ENCODE measurements at regions not wholly inside any gene's neighbourhood (a gene's known extent, or its start where the extent isn't known, plus 50 kb on each side); places are given as distances from the start of the nearest gene placed in this dataset.

DNA sequence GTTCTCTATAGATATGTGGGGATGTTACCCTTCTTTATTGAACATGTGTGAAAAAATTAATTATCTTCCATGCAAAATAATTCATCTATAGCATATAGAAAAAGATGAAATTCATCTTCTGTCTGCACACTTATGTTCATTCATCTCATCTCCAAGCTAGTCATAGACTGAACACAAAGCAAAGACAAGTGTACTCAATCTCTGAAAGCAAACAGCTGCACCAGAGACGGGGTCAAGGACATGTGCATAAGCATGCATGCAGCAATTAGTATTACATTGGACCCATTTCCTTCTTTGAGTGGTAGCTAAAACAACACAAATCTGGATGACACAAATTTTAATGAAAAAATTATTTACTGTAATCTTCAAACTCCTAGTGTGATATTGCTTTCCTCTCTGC is 547.0 kb upstream of the COX7C start:
- no peak for DNase-seq (ENCODE audit: low spot score in 2 of 2)
- H3K4me3 ChIP-seq, result no peak overlapping the region
- in situ Hi-C loops (cut with MboI; ENCODE audit: low sequenced_read_pairs), result no loop called here
- no peaks in the 10 kb centered on the region for H3K27me3 ChIP-seq (ENCODE audit: low read depth)
- H3K4me1 ChIP-seq, result no peaks in the 10 kb centered on the region
- no peaks in the 10 kb centered on the region for H3K36me3 ChIP-seq (replicated peaks)
- H3K9me3 ChIP-seq, result no peaks in the 10 kb centered on the region

DNA sequence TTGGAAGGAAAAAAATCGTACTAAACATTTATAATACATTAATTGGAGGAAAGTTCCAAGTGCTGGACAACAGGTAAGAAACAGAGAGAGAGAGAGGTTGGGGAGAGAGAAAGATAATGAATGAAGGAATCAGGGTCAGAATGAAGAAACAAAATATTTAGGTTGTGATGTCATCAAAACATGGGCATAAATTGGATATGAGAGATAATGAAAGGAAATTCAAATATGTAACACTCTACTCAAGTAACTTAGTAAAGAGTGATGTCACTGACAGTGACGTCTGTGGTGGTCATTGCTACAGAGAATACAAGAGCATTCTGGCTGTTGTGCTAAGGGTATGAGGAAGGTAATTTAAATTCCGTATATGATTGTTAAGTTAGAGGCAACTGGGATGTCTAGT is 543.4 kb upstream of the COX7C start:
- in situ Hi-C loops (cut with MboI; ENCODE audit: low sequenced_read_pairs), result no loop called here
- Histone ChIP-seq H3K4me3 (no peak overlapping the region), H3K4me1 (no peaks in the 10 kb centered on the region), H3K9me3 (no peaks in the 10 kb centered on the region), H3K27me3 (ENCODE audit: low read depth) (no peaks in the 10 kb centered on the region), H3K36me3 (replicated peaks) (no peaks in the 10 kb centered on the region)
- DNase-seq (ENCODE audit: low spot score in 2 of 2), result no peak

DNA sequence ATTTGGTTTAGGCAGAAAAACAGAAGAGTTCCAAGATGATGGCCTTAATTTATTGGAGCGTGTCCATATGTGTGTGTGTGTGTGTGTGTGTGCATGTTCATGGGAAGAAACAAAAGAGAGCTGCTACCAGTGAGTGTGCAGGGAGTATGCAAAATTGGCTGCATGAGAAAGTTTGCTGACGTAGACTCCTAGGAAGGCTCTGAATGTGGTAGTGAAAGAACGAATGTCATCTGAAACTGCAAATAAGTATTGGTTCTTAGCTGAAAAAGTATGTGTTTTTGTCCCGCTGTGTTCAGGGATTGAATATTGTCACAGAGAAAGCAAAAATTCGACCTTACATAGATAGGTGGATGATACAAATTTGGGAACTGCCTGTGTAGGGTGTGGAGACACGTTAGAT is 542.6 kb upstream of the COX7C start:
- H3K4me3 ChIP-seq, result no peak overlapping the region
- no peaks in the 10 kb centered on the region for H3K36me3 ChIP-seq (replicated peaks)
- DNase-seq (ENCODE audit: low spot score in 2 of 2), result no peak
- H3K9me3 ChIP-seq, result no peaks in the 10 kb centered on the region
- in situ Hi-C loops (cut with MboI; ENCODE audit: low sequenced_read_pairs), result no loop called here
- H3K27me3 ChIP-seq (ENCODE audit: low read depth), result no peaks in the 10 kb centered on the region
- H3K4me1 ChIP-seq, result no peaks in the 10 kb centered on the region

DNA sequence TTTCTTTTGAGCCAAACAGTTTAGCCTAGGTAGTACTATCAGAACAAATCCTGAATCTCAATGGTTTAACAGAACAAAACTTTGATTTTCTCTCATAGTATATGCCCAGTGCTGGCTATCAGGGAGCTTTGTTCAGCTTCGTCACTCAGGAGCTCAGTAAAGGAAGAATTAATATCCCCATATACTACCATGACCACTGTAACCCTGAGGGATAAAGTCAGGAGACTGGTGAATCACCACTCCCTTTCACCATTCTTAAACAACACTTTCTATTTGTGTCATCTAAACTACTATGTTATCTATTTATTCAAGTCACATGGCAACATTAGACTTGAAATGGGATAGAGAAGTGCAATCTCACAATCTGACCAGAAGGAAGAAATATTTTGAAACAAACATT is 522.6 kb upstream of the COX7C start:
- in situ Hi-C loops (cut with MboI; ENCODE audit: low sequenced_read_pairs), result no loop called here
- H3K27me3 ChIP-seq (ENCODE audit: low read depth), result no peaks in the 10 kb centered on the region
- no peaks in the 10 kb centered on the region for H3K4me1 ChIP-seq
- no peak for DNase-seq (ENCODE audit: low spot score in 2 of 2)
- no peak overlapping the region for H3K4me3 ChIP-seq
- no peaks in the 10 kb centered on the region for H3K36me3 ChIP-seq (replicated peaks)
- no peaks in the 10 kb centered on the region for H3K9me3 ChIP-seq

DNA sequence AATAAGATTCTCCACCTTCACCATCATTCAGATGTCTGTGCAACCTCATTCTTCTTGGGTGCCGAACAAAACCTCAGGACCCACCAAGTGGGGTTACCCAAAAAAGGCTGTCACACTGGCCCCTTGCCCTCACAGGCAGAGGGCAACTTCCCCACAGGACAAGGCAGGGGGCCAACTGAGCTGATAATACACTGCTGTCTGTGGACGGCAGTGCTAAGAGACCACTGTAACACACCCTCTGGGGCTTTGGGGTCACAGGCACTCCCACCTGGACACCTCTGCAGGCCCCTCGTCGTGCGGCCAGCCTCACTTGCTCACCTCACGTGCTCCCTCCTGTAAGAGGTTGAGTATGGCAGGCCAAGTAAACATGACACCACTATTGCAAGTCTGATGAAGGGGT is 515.8 kb upstream of the COX7C start:
- no peaks in the 10 kb centered on the region for H3K27me3 ChIP-seq (ENCODE audit: low read depth)
- H3K9me3 ChIP-seq, result no peaks in the 10 kb centered on the region
- no peaks in the 10 kb centered on the region for H3K4me1 ChIP-seq
- DNase-seq (ENCODE audit: low spot score in 2 of 2), result no peak
- in situ Hi-C loops (cut with MboI; ENCODE audit: low sequenced_read_pairs), result no loop called here
- H3K4me3 ChIP-seq, result no peak overlapping the region
- H3K36me3 ChIP-seq (replicated peaks), result no peaks in the 10 kb centered on the region

GRCh38 chr5:86108825-86109224 is 508.9 kb upstream of the COX7C start:
- Histone ChIP-seq H3K27me3 (ENCODE audit: low read depth) (no peaks in the 10 kb centered on the region), H3K4me3 (no peak overlapping the region), H3K4me1 (no peaks in the 10 kb centered on the region), H3K36me3 (replicated peaks) (no peaks in the 10 kb centered on the region), H3K9me3 (no peaks in the 10 kb centered on the region)
- no peak for DNase-seq (ENCODE audit: low spot score in 2 of 2)
- in situ Hi-C loops (cut with MboI; ENCODE audit: low sequenced_read_pairs), result no loop called here

DNA sequence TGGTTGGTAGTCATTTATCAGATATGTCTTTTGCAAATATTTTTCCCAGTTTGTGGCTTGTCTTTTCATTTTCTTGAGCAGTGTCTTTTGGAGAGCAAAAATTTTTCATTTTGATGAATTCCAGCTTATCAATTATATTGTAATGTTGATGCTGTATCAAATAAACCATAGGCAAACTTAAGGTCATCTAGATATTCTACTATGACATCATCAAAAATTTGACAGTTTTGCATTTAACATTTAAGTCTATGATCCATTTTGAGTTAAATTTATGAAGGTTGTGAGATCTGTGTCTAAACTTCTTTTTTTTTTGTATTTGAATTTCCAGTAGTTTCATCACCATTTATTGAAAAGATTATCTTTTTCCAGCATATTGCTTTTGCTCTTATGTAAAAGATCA is 505.5 kb upstream of the COX7C start:
- Histone ChIP-seq H3K27me3 (ENCODE audit: low read depth) (no peaks in the 10 kb centered on the region), H3K4me1 (no peaks in the 10 kb centered on the region), H3K9me3 (no peaks in the 10 kb centered on the region), H3K4me3 (no peak overlapping the region), H3K36me3 (replicated peaks) (no peaks in the 10 kb centered on the region)
- in situ Hi-C loops (cut with MboI; ENCODE audit: low sequenced_read_pairs), result no loop called here
- no peak for DNase-seq (ENCODE audit: low spot score in 2 of 2)

DNA sequence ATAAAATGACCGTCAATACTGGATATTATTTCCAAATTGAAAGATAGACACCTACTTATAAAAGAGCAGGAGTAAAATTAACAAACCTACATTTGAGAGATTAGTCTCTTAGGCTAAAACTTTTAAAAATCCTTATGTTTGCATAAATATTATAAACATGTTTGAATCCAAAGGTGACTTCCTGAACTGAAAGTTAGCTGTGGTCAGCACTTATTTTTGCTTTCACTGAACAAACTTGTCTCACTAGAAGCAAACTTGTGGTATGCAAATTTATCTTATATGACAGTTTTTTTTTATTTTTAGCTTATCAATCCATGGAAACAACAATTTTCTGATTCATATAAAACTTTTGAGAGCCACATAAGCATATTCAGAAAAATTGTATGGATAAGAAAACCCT is 502.6 kb upstream of the COX7C start:
- H3K4me3 ChIP-seq, result no peak overlapping the region
- H3K9me3 ChIP-seq, result no peaks in the 10 kb centered on the region
- in situ Hi-C loops (cut with MboI; ENCODE audit: low sequenced_read_pairs), result no loop called here
- no peaks in the 10 kb centered on the region for H3K4me1 ChIP-seq
- no peak for DNase-seq (ENCODE audit: low spot score in 2 of 2)
- no peaks in the 10 kb centered on the region for H3K36me3 ChIP-seq (replicated peaks)
- no peaks in the 10 kb centered on the region for H3K27me3 ChIP-seq (ENCODE audit: low read depth)

GRCh38 chr5:86118542-86118941 is 499.2 kb upstream of the COX7C start:
- H3K9me3 ChIP-seq, result no peaks in the 10 kb centered on the region
- H3K27me3 ChIP-seq (ENCODE audit: low read depth), result no peaks in the 10 kb centered on the region
- H3K4me1 ChIP-seq, result no peaks in the 10 kb centered on the region
- in situ Hi-C loops (cut with MboI; ENCODE audit: low sequenced_read_pairs), result no loop called here
- no peak for DNase-seq (ENCODE audit: low spot score in 2 of 2)
- no peaks in the 10 kb centered on the region for H3K36me3 ChIP-seq (replicated peaks)
- H3K4me3 ChIP-seq, result no peak overlapping the region

- no peaks in the 10 kb centered on the region for H3K36me3 ChIP-seq (replicated peaks)
- H3K4me1 ChIP-seq, result no peaks in the 10 kb centered on the region
- no peaks in the 10 kb centered on the region for H3K9me3 ChIP-seq
- no peak for DNase-seq (ENCODE audit: low spot score in 2 of 2)
- no peak overlapping the region for H3K4me3 ChIP-seq
- H3K27me3 ChIP-seq (ENCODE audit: low read depth), result no peaks in the 10 kb centered on the region
- in situ Hi-C loops (cut with MboI; ENCODE audit: low sequenced_read_pairs), result no loop called here
Observed at GRCh38 chr5:86124333-86124732, 493.4 kb upstream of the COX7C start.

DNA sequence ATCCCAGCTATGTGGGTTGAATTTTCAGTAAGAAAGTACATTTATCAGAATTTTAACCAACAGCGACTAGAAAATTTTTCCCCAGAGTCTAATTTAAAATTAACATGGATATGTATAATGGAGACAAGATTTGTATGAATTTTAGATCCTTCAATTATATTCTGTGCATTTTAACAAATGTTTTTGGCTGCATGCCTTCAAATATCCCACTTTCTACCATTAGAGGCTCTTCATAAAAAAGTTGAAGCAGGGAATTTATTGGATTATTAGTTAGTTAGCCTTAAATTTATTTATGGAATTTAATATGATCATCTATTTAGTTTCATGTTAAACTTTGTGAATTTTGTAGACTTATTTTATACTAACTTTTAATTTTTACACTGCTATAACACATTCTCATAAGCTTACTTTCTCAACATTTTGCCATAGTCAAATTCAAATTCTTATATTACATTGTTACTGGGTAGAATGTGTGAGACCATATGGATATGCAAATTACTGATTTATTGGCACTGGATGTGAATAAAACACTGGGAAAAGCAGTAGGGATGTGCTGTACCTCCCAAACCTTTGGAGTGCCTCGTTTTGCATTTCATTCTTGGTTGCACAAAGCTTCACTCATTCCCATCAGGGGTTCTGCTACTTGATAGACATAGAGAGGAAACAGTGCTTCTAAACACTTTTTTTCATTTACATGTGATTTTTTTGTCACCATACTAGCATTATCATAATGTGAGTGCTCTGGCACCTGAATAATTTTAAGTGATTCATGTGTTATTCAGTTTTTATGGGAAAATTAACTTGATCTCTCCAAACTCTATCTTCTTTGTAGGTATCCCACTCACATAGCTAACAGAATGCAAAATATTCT is 491.8 kb upstream of the COX7C start:
- DNase-seq (ENCODE audit: low spot score in 2 of 2), result no peak
- Histone ChIP-seq H3K9me3 (no peaks in the 10 kb centered on the region), H3K36me3 (replicated peaks) (no peaks in the 10 kb centered on the region), H3K27me3 (ENCODE audit: low read depth) (no peaks in the 10 kb centered on the region), H3K4me3 (no peak overlapping the region), H3K4me1 (no peaks in the 10 kb centered on the region)
- in situ Hi-C loops (cut with MboI; ENCODE audit: low sequenced_read_pairs), result no loop called here

DNA sequence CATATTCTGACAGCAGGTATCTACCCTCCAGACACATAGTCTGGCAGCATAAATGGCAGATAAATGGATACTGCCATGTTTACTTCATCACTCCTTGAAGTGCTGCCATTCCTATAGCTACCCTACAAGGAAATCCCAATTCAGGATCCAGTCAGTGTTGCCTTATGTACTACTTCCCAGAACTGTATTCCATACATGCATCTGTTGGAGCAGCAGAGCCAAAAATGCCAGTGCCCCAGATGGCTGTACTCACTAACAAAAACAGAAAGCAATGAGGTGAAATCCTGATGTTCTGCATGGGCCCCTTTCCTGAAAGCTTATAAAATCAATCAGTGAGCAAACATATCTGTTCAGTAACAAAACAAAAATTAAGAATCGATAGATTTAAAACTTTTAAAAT is 490.0 kb upstream of the COX7C start:
- Histone ChIP-seq H3K27me3 (ENCODE audit: low read depth) (no peaks in the 10 kb centered on the region), H3K36me3 (replicated peaks) (no peaks in the 10 kb centered on the region), H3K4me1 (no peaks in the 10 kb centered on the region), H3K9me3 (no peaks in the 10 kb centered on the region), H3K4me3 (no peak overlapping the region)
- in situ Hi-C loops (cut with MboI; ENCODE audit: low sequenced_read_pairs), result no loop called here
- DNase-seq (ENCODE audit: low spot score in 2 of 2), result no peak

GRCh38 chr5:86129009-86129408 is 488.7 kb upstream of the COX7C start:
- Histone ChIP-seq H3K36me3 (replicated peaks) (no peaks in the 10 kb centered on the region), H3K4me1 (no peaks in the 10 kb centered on the region), H3K27me3 (ENCODE audit: low read depth) (no peaks in the 10 kb centered on the region), H3K9me3 (no peaks in the 10 kb centered on the region), H3K4me3 (no peak overlapping the region)
- DNase-seq (ENCODE audit: low spot score in 2 of 2), result no peak
- in situ Hi-C loops (cut with MboI; ENCODE audit: low sequenced_read_pairs), result no loop called here

GRCh38 chr5:86137297-86137696 is 480.4 kb upstream of the COX7C start:
- no peaks in the 10 kb centered on the region for H3K4me1 ChIP-seq
- H3K27me3 ChIP-seq (ENCODE audit: low read depth), result no peaks in the 10 kb centered on the region
- in situ Hi-C loops (cut with MboI; ENCODE audit: low sequenced_read_pairs), result no loop called here
- H3K36me3 ChIP-seq (replicated peaks), result no peaks in the 10 kb centered on the region
- no peak overlapping the region for H3K4me3 ChIP-seq
- no peaks in the 10 kb centered on the region for H3K9me3 ChIP-seq
- no peak for DNase-seq (ENCODE audit: low spot score in 2 of 2)

- Histone ChIP-seq H3K36me3 (replicated peaks) (no peaks in the 10 kb centered on the region), H3K27me3 (ENCODE audit: low read depth) (no peaks in the 10 kb centered on the region), H3K9me3 (no peaks in the 10 kb centered on the region), H3K4me1 (no peaks in the 10 kb centered on the region), H3K4me3 (no peak overlapping the region)
- no peak for DNase-seq (ENCODE audit: low spot score in 2 of 2)
- in situ Hi-C loops (cut with MboI; ENCODE audit: low sequenced_read_pairs), result no loop called here
Observed at GRCh38 chr5:86143837-86144236, 473.9 kb upstream of the COX7C start.

Measured in HAP-1 (cell line).